HG02623 (cell line): ENCODE measurements at regions not wholly inside any gene's neighbourhood (a gene's known extent, or its start where the extent isn't known, plus 50 kb on each side); places are given as distances from the start of the nearest gene placed in this dataset.

Experiments
- ATAC-seq: cut with Tn5 transposase; IDR thresholded peaks from one replicate; pipeline ENCODE4 v1.9.1; 2021; ENCODE audit warnings: moderate library complexity; ENCODE audit not compliant: unreplicated experiment

GRCh38 chr5:136811551-136811950, 446.2 kb upstream of the TRPC7 start:
- no peak for ATAC-seq

DNA sequence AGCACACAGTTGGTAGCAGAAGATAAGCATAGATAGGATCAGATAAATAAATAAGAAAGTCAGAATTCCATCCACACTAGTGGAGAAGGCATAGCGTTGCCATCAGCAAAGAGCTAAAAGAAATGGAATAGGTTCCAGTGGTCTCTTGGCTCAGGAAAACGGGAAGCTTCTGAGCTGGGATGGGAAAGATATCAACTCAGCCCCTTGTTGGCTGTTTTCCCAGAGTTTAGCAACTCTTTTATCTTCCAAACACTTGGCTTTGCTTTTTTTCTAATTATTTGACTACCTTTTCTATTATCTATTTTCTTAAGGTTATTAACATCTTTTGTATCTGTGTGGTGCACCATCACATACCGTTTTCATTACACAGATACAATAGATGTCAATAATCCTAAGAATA, 445.7 kb upstream of the TRPC7 start:
- no peak for ATAC-seq

DNA sequence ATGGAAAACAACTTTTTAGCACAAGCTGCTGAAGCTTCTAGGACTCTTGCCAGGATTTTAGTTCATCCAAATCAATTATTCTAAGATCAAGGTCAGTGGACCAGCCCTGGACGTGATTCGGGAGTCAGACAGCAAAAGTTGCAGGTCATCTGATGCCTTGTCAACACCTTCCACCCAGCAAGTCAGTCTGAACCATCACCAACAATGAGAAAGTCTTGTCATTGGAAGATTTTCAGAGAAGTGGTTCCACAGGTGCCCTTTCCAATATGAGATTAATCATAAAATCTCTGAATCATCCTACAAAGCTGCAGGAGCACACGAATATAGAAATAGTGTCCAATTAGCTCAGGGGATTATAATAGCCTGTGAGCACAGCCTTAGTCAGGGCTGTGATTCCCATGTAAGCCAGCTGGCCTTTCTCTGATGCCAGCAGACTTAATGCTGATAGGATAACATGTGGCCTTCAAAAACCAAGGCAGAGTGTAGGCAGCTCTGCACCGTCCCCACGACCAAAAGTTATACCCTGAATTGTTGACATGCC, 445.0 kb upstream of the TRPC7 start:
- no peak for ATAC-seq

- ATAC-seq: no peak
Measured at GRCh38 chr5:136809382-136809781, 444.0 kb upstream of the TRPC7 start.

GRCh38 chr5:136808756-136809155, 443.4 kb upstream of the TRPC7 start:
- no peak for ATAC-seq

DNA sequence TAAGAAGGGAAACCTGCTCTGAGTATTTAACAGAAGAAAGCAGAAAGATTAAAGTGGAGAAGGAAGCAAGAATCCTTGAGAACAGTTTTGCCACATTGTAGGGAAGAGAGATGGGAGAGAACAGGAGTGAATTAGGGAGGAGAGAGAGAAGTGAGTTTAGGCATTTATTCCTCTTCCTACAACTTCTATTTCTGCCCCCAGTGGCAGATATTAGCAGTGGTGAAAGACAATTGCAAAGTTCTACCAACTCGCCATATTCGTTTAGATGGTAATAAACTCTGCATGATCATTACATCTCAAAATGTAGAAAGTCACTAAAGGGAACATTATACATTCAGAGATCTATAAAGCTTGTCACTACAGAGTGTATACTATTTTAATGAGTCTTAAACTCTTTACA, 440.1 kb upstream of the TRPC7 start:
- ATAC-seq: no peak

- ATAC-seq: no peak
Measured at GRCh38 chr5:136802383-136802782, 437.0 kb upstream of the TRPC7 start.

DNA sequence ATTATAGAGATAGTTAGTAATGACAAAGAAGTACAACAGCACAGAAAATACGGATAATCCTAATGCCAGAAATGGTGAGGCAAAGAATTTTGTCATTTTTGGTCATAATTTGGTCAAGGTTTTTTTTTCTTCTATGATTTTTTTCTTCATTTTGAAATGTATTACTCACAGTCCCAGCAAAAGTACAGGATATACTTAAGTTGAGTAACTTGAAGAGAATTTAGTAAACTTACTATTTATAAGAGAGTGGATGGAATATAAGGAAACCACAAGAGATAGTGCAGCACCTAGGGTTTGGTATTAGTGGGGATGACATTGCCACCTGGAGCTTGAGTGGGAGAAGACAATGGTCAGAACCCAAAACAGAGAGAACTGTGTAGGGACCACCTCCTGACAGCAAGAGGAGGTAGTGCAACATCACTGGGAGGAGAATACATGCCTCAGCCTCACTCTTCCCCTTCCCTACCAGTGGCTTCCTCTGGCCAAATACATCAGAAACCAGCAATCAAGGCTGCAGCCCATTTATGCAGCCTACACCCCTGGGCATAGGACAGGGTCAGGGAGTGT, 434.5 kb upstream of the TRPC7 start:
- no peak for ATAC-seq

GRCh38 chr5:136793300-136793699, 428.0 kb upstream of the TRPC7 start:
- no peak for ATAC-seq

- no peak for ATAC-seq
Measured at GRCh38 chr5:136781464-136781863, 416.1 kb upstream of the TRPC7 start.

GRCh38 chr5:136780518-136780917, 415.2 kb upstream of the TRPC7 start:
- no peak for ATAC-seq

GRCh38 chr5:136776022-136776927, 410.9 kb upstream of the TRPC7 start:
- no peak for ATAC-seq

GRCh38 chr5:136772491-136772890, 407.1 kb upstream of the TRPC7 start:
- ATAC-seq: no peak

DNA sequence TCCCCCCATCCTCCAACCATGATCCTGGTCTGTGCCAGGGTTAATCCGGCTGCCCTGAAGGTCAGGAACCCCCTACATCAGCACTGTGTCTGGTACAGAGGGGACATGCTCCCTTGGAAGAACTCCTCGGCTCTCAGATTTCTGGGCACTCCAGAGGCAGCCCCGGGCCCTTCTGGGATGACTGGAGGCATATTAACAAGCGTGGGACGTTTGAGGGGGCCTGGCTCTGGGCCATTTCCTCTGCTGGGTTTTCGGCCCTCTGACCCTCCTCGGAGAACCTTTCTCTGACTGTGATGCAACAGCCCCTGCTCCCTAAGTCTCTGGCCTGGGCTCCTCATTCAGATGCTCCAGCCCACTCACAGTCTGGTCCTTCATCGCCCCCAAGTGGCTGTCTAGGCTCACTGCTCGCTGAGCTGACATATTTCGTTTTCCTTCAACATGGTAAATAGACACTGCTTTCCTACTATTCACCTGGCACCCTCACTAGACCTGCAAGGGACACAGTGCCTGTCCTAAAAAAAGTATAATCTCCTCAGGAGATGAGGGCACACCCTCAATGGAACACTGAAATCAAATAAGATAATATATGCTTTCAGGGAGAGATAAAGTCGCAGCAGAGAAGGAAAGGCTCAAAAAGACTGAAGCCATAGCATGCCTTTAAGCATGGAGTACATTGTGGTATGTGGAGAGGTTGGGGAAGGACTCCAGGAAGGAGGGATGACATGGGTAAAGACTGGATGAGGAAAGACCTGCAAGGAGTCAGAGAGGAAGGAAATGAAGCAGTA, 404.7 kb upstream of the TRPC7 start:
- peak; percentile 85 for ATAC-seq

DNA sequence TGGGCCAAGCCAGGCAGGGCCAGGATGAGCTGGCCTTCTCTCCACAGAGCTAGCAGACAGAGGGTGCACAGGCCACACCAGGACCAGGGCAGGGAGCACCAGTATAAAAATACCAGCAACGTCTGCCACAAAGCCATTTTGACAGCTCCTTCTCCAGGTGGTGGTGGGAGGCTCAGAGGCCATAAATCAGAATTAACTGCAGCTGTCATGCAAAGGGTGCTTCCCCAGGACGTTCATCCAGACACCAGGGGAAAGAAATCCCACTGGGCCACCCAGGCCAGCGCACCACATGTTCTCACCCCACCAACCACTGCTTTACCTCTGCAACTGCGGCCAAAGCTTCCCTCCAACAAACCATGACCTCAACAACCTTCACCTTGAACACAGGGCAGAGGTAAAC, 403.7 kb upstream of the TRPC7 start:
- ATAC-seq: no peak

- no peak for ATAC-seq
Measured at GRCh38 chr5:136768457-136768856, 403.1 kb upstream of the TRPC7 start.

DNA sequence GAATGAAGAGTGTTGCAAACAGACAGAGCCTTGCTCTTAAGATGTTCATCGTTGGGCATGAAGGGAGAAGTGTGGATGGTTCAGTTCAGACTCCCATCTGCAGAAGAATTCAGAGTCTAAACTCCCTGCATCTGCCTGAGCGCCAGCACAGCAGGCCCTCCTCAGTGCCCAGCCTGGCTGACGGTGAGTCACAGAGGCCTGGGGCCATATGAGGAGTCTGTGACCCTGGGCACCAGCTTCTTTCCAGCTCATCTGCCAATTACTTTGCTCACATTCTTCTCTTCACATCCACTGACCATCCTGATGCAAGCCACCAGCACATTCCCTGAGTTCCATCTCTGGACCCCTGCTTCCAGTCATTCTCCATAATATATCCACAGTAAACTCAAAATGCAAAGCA, 401.1 kb upstream of the TRPC7 start:
- ATAC-seq: no peak

DNA sequence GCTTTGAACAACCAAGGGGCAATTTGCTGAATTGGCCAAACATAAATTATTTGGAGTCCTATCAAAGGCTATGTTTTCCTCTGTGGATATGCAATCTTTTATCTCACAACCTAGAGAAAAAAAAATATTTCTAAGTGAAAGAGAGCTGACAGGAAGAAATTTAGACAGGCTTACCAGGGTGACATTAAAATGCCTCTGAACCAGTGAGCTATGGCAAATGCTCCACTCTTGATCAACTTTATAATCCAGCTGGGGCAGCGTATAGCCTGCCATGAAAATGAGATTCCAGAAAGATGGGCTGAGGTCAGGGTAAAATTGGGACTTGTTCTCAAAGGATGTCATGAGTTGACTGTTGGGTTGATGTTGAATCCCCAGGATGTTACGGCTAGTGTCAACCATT, 399.3 kb upstream of the TRPC7 start:
- no peak for ATAC-seq

- ATAC-seq: no peak
Measured at GRCh38 chr5:136763548-136763947, 398.2 kb upstream of the TRPC7 start.

DNA sequence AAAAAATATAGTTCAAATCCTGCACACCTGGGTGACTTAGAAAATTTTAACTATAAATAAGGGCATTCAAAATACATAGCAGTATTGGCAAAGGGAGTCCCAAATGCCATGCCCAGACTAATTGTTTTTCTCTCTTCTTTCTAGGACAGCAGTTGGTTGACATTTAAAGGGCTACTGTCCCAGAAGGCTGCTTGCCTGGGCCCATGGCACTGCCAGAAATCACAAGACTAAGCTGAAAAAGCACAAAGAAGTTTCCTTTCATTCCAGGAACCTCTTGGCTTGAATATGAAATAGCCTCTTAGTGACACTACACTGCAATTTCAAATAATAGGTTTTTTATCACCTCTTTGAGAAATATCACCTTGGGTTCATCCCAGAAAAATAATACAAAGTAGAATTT, 388.9 kb upstream of the TRPC7 start:
- ATAC-seq: no peak

DNA sequence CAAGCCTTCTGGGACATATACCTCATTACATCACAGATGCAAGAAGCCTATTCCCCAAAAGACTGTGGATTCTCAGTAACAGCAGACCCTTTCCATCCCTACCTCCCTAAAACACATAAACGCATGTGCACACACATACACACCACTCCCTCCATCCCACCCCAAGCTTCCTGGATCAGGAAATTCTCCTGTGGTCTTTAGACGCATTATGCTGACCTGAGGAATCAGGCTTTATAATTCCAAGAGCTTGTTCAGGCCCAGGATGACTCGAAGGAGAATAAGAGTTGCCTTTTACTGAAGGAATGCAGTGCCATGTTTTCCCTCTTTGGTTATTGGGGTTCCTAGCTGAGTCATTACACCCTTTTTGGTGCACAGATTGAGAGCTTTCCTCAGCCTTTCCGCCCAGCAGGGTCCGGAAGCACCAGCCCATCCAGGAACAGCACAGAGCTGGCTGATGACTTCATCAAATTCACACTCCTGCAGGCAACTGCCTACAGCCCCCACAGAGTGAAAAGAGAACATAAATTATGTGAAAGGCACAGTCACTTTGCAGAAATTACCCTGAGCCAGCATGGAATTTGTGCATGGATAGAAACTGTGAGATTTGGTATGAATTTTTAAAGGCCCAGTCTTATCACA, 385.0 kb upstream of the TRPC7 start:
- ATAC-seq: no peak
